ENCODE measurements at regions not wholly inside any gene's neighbourhood (a gene's known extent, or its start where the extent isn't known, plus 50 kb on each side); places are given as distances from the start of the nearest gene placed in this dataset.

- Histone ChIP-seq H3K9me2 (ENCODE audit: insufficient read depth, low read length) (no peaks in the 10 kb centered on the region), H3K36me3 (ENCODE audit: insufficient read depth, low read length) (no peaks in the 10 kb centered on the region), H3K9me3 (ENCODE audit: low read length) (no peaks in the 10 kb centered on the region), H4K20me1 (ENCODE audit: insufficient read depth) (no peaks in the 10 kb centered on the region), H3K4me2 (ENCODE audit: low read length) (no peak overlapping the region), H3K79me2 (replicated peaks; ENCODE audit: insufficient read depth, low read length) (no peaks in the 10 kb centered on the region), H3F3A (ENCODE audit: insufficient read depth, low read length, poor library complexity, severe bottlenecking) (no peaks in the 10 kb centered on the region), H3K9ac (ENCODE audit: low read length) (no peak overlapping the region), H3K4me3 (ENCODE audit: low read length) (no peak overlapping the region), H3K27ac (ENCODE audit: low read length) (no peak overlapping the region), H3K27me3 (ENCODE audit: insufficient read depth, low read depth, low read length) (no peaks in the 10 kb centered on the region), H2AFZ (ENCODE audit: low read depth, low read length) (no peak overlapping the region)
- TF ChIP-seq POLR2AphosphoS5 (IDR thresholded peaks at IDR 0.05) (no peak), REST (IDR thresholded peaks at IDR 0.05; ENCODE audit: borderline replicate concordance) (no peak), TAF1 (IDR thresholded peaks at IDR 0.05; ENCODE audit: low read depth) (no peak), EP300 (conservative IDR thresholded peaks at IDR 0.05; ENCODE audit: poor library complexity, severe bottlenecking) (no peak), MXI1 (conservative IDR thresholded peaks at IDR 0.05; ENCODE audit: poor library complexity, severe bottlenecking) (no peak), EZH2 (IDR thresholded peaks at IDR 0.05; ENCODE audit: borderline replicate concordance, insufficient read depth, low read length, poor library complexity, severe bottlenecking) (no peak)
- TF ChIP-seq, protein P1, sequence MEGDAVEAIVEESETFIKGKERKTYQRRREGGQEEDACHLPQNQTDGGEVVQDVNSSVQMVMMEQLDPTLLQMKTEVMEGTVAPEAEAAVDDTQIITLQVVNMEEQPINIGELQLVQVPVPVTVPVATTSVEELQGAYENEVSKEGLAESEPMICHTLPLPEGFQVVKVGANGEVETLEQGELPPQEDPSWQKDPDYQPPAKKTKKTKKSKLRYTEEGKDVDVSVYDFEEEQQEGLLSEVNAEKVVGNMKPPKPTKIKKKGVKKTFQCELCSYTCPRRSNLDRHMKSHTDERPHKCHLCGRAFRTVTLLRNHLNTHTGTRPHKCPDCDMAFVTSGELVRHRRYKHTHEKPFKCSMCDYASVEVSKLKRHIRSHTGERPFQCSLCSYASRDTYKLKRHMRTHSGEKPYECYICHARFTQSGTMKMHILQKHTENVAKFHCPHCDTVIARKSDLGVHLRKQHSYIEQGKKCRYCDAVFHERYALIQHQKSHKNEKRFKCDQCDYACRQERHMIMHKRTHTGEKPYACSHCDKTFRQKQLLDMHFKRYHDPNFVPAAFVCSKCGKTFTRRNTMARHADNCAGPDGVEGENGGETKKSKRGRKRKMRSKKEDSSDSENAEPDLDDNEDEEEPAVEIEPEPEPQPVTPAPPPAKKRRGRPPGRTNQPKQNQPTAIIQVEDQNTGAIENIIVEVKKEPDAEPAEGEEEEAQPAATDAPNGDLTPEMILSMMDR (IDR thresholded peaks at IDR 0.05; ENCODE audit: poor library complexity, severe bottlenecking): no peak
Observed at GRCh38 chr5:89125372-89125771, 242.4 kb upstream of the MEF2C start.

DNA sequence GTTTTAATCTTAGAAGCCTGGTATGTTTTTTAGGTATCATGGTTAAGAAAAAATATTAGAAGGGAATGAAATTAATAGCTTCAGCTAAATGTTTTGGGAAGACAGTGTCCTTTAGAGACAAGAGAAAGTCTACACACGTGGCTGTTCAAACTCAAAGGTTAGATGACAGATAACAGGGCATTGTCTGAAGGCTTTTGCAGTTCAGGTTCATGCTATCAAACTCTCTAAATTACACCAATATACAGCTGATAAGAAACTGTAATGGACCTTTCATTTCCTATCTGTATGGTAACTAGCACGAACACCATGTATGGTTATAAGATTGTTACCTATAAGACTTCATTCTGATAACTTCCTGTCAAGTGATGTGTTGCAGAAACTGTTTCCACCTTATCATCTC is 240.6 kb upstream of the MEF2C start:
- Histone ChIP-seq H3K79me2 (replicated peaks; ENCODE audit: insufficient read depth, low read length) (no peaks in the 10 kb centered on the region), H3K4me2 (ENCODE audit: low read length) (no peak overlapping the region), H3K9me2 (ENCODE audit: insufficient read depth, low read length) (no peaks in the 10 kb centered on the region), H2AFZ (ENCODE audit: low read depth, low read length) (no peak overlapping the region), H3K9ac (ENCODE audit: low read length) (no peak overlapping the region), H3K36me3 (ENCODE audit: insufficient read depth, low read length) (no peaks in the 10 kb centered on the region), H3K27me3 (ENCODE audit: insufficient read depth, low read depth, low read length) (no peaks in the 10 kb centered on the region), H3K27ac (ENCODE audit: low read length) (no peak overlapping the region), H4K20me1 (ENCODE audit: insufficient read depth) (no peaks in the 10 kb centered on the region), H3K9me3 (ENCODE audit: low read length) (no peaks in the 10 kb centered on the region), H3K4me3 (ENCODE audit: low read length) (no peak overlapping the region), H3F3A (ENCODE audit: insufficient read depth, low read length, poor library complexity, severe bottlenecking) (no peaks in the 10 kb centered on the region)
- TF ChIP-seq RAD21 (conservative IDR thresholded peaks at IDR 0.05) (no peak), REST (IDR thresholded peaks at IDR 0.05; ENCODE audit: borderline replicate concordance) (no peak), MXI1 (conservative IDR thresholded peaks at IDR 0.05; ENCODE audit: poor library complexity, severe bottlenecking) (no peak), TAF1 (IDR thresholded peaks at IDR 0.05; ENCODE audit: low read depth) (no peak), EZH2 (IDR thresholded peaks at IDR 0.05; ENCODE audit: borderline replicate concordance, insufficient read depth, low read length, poor library complexity, severe bottlenecking) (no peak), POLR2AphosphoS5 (IDR thresholded peaks at IDR 0.05) (no peak), SMC3 (conservative IDR thresholded peaks at IDR 0.05; ENCODE audit: poor library complexity) (no peak), EP300 (conservative IDR thresholded peaks at IDR 0.05; ENCODE audit: poor library complexity, severe bottlenecking) (no peak)
- TF ChIP-seq, protein P1 (IDR thresholded peaks at IDR 0.05; ENCODE audit: poor library complexity, severe bottlenecking): no peak

All from neural cell (in vitro differentiated cells).